ENCODE measurements at regions not wholly inside any gene's neighbourhood (a gene's known extent, or its start where the extent isn't known, plus 50 kb on each side); places are given as distances from the start of the nearest gene placed in this dataset.

DNA sequence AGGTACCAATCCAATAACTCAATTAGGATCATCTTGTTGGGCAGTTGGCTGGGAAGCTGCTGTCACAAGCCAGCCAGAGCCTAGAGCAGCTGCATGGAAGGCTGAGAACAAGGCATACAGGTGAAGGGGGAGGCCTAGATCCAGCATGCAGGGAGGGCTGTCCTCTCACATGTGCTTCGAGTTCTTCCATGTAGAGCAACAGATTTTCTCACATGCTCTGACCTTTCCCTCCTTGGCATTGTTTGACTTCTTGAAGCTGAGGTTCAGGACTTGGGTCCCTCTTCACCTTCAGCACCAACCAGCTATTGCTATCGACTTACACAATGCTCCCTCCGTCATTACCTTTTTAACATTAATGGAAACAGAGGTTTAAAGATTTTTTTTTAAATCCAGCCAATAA is 257.7 kb downstream of the ATG4C start:
- H3K27ac ChIP-seq (ENCODE audit: low read length): no peak overlapping the region
- no peak overlapping the region for H2AFZ ChIP-seq (ENCODE audit: low read depth, low read length)
- no peaks in the 10 kb centered on the region for H3K79me2 ChIP-seq (replicated peaks; ENCODE audit: insufficient read depth, low read length)
- no peak overlapping the region for H3K4me3 ChIP-seq (ENCODE audit: low read length)
- no peaks in the 10 kb centered on the region for H4K20me1 ChIP-seq (ENCODE audit: insufficient read depth)
- H3K9me2 ChIP-seq (ENCODE audit: insufficient read depth, low read length): no peaks in the 10 kb centered on the region
- no peaks in the 10 kb centered on the region for H3F3A ChIP-seq (ENCODE audit: insufficient read depth, low read length, poor library complexity, severe bottlenecking)
- H3K9me3 ChIP-seq (ENCODE audit: low read length): no peaks in the 10 kb centered on the region
- H3K27me3 ChIP-seq (ENCODE audit: insufficient read depth, low read depth, low read length): no peaks in the 10 kb centered on the region
- no peak overlapping the region for H3K4me2 ChIP-seq (ENCODE audit: low read length)
- TF ChIP-seq, protein P1, sequence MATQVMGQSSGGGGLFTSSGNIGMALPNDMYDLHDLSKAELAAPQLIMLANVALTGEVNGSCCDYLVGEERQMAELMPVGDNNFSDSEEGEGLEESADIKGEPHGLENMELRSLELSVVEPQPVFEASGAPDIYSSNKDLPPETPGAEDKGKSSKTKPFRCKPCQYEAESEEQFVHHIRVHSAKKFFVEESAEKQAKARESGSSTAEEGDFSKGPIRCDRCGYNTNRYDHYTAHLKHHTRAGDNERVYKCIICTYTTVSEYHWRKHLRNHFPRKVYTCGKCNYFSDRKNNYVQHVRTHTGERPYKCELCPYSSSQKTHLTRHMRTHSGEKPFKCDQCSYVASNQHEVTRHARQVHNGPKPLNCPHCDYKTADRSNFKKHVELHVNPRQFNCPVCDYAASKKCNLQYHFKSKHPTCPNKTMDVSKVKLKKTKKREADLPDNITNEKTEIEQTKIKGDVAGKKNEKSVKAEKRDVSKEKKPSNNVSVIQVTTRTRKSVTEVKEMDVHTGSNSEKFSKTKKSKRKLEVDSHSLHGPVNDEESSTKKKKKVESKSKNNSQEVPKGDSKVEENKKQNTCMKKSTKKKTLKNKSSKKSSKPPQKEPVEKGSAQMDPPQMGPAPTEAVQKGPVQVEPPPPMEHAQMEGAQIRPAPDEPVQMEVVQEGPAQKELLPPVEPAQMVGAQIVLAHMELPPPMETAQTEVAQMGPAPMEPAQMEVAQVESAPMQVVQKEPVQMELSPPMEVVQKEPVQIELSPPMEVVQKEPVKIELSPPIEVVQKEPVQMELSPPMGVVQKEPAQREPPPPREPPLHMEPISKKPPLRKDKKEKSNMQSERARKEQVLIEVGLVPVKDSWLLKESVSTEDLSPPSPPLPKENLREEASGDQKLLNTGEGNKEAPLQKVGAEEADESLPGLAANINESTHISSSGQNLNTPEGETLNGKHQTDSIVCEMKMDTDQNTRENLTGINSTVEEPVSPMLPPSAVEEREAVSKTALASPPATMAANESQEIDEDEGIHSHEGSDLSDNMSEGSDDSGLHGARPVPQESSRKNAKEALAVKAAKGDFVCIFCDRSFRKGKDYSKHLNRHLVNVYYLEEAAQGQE (IDR thresholded peaks at IDR 0.05; ENCODE audit: borderline replicate concordance): no peak
- TF ChIP-seq RAD21 (conservative IDR thresholded peaks at IDR 0.05) (no peak), POLR2AphosphoS5 (IDR thresholded peaks at IDR 0.05) (no peak), SMC3 (conservative IDR thresholded peaks at IDR 0.05; ENCODE audit: poor library complexity) (no peak), MXI1 (conservative IDR thresholded peaks at IDR 0.05; ENCODE audit: poor library complexity, severe bottlenecking) (no peak), EP300 (conservative IDR thresholded peaks at IDR 0.05; ENCODE audit: poor library complexity, severe bottlenecking) (no peak), CTCF (IDR thresholded peaks at IDR 0.05; ENCODE audit: poor library complexity, severe bottlenecking) (no peak), TAF1 (IDR thresholded peaks at IDR 0.05; ENCODE audit: low read depth) (no peak), EZH2 (IDR thresholded peaks at IDR 0.05; ENCODE audit: borderline replicate concordance, insufficient read depth, low read length, poor library complexity, severe bottlenecking) (no peak)
- no peak overlapping the region for H3K9ac ChIP-seq (ENCODE audit: low read length)
- H3K36me3 ChIP-seq (ENCODE audit: insufficient read depth, low read length): no peaks in the 10 kb centered on the region

- Histone ChIP-seq H3K9me3 (ENCODE audit: low read length) (no peaks in the 10 kb centered on the region), H3K9me2 (ENCODE audit: insufficient read depth, low read length) (no peaks in the 10 kb centered on the region), H3K36me3 (ENCODE audit: insufficient read depth, low read length) (no peaks in the 10 kb centered on the region), H3K79me2 (replicated peaks; ENCODE audit: insufficient read depth, low read length) (no peaks in the 10 kb centered on the region), H3K9ac (ENCODE audit: low read length) (no peak overlapping the region), H3K27me3 (ENCODE audit: insufficient read depth, low read depth, low read length) (no peaks in the 10 kb centered on the region), H4K20me1 (ENCODE audit: insufficient read depth) (no peaks in the 10 kb centered on the region), H3K4me2 (ENCODE audit: low read length) (no peak overlapping the region), H3F3A (ENCODE audit: insufficient read depth, low read length, poor library complexity, severe bottlenecking) (no peaks in the 10 kb centered on the region), H3K27ac (ENCODE audit: low read length) (no peak overlapping the region), H3K4me3 (ENCODE audit: low read length) (no peak overlapping the region), H2AFZ (ENCODE audit: low read depth, low read length) (no peak overlapping the region)
- TF ChIP-seq CTCF (IDR thresholded peaks at IDR 0.05; ENCODE audit: poor library complexity, severe bottlenecking) (no peak), RAD21 (conservative IDR thresholded peaks at IDR 0.05) (no peak), EP300 (conservative IDR thresholded peaks at IDR 0.05; ENCODE audit: poor library complexity, severe bottlenecking) (no peak), MXI1 (conservative IDR thresholded peaks at IDR 0.05; ENCODE audit: poor library complexity, severe bottlenecking) (no peak), SMC3 (conservative IDR thresholded peaks at IDR 0.05; ENCODE audit: poor library complexity) (no peak), TAF1 (IDR thresholded peaks at IDR 0.05; ENCODE audit: low read depth) (no peak), POLR2AphosphoS5 (IDR thresholded peaks at IDR 0.05) (no peak), EZH2 (IDR thresholded peaks at IDR 0.05; ENCODE audit: borderline replicate concordance, insufficient read depth, low read length, poor library complexity, severe bottlenecking) (no peak)
- TF ChIP-seq, protein P1 (IDR thresholded peaks at IDR 0.05; ENCODE audit: borderline replicate concordance): no peak
Observed at GRCh38 chr1:63042278-63042677, 258.3 kb downstream of the ATG4C start.

All from neural cell (in vitro differentiated cells).